GM23248 (cell line): ENCODE measurements at regions not wholly inside any gene's neighbourhood (a gene's known extent, or its start where the extent isn't known, plus 50 kb on each side); places are given as distances from the start of the nearest gene placed in this dataset.

ENCODE experiments used
- EZH2 ChIP-seq: fragments of 200-600 bp; sonication (generic); IDR thresholded peaks from 2 replicates; pipeline ENCODE4 v1.6.1; 2018; ENCODE audit warnings: antibody characterized with exemption, mild to moderate bottlenecking; ENCODE audit not compliant: insufficient read depth, poor library complexity, severe bottlenecking
- EZH2phosphoT487 ChIP-seq: fragments of 200-600 bp; sonication (generic); IDR thresholded peaks from 2 replicates; pipeline ENCODE4 v1.6.1; 2018; ENCODE audit warnings: antibody characterized with exemption, moderate library complexity, mild to moderate bottlenecking, low read depth; ENCODE audit not compliant: insufficient read depth

- TF ChIP-seq EZH2 = no peak
- no peak for TF ChIP-seq EZH2phosphoT487
Measured at GRCh38 chr12:58196971-58197370, 255.6 kb downstream of the ATP23 start.
